MG63 (cell line): ENCODE measurements at regions not wholly inside any gene's neighbourhood (a gene's known extent, or its start where the extent isn't known, plus 50 kb on each side); places are given as distances from the start of the nearest gene placed in this dataset.

Source experiments
- DNase-seq: peaks from one replicate; pipeline ENCODE4 v3.0.0-alpha.2; 2020
- H3K27me3 ChIP-seq: fragments of 250-450 bp; sonication (Bioruptor Pico); 2 replicates; pipeline ENCODE4 v1.5.1; 2020; ENCODE audit warnings: mild to moderate bottlenecking, moderate library complexity
- H3K36me3 ChIP-seq: fragments of 250-450 bp; sonication (Bioruptor Pico); 2 replicates; pipeline ENCODE4 v1.5.1; 2020; ENCODE audit warnings: mild to moderate bottlenecking, moderate library complexity
- H3K4me3 ChIP-seq: fragments of 250-450 bp; sonication (Bioruptor Pico); 2 replicates; pipeline ENCODE4 v1.5.1; 2020; ENCODE audit warnings: mild to moderate bottlenecking, moderate library complexity
- H3K9me3 ChIP-seq: fragments of 250-450 bp; sonication (Bioruptor Pico); 2 replicates; pipeline ENCODE4 v1.5.1; 2020; ENCODE audit warnings: mild to moderate bottlenecking, moderate library complexity

DNA sequence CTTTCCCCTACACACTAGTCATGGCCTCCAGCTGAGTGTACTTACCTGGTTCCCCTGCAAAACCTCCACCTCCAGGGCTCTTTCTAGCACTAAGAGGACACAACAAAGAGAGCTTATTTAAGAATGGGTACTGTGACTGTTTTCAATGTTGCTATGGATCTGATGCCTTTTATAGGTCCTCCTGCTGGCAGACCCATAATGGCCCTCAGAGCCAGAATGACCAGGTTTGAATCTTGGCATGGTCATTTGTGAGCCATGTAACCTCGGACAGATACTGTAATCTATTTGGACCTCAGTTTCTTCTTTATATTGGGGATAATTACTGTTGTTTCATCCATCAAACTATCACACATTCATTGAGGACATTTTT is 137.6 kb upstream of the USP24 start:
- no peaks in the 10 kb centered on the region for H3K9me3 ChIP-seq
- H3K4me3 ChIP-seq: no peak overlapping the region
- no peak for DNase-seq
- no peaks in the 10 kb centered on the region for H3K36me3 ChIP-seq
- no peaks in the 10 kb centered on the region for H3K27me3 ChIP-seq

GRCh38 chr1:55352080-55352810 is 137.1 kb upstream of the USP24 start:
- Histone ChIP-seq H3K27me3 (no peaks in the 10 kb centered on the region), H3K4me3 (no peak overlapping the region), H3K9me3 (no peaks in the 10 kb centered on the region), H3K36me3 (no peaks in the 10 kb centered on the region)
- no peak for DNase-seq

DNA sequence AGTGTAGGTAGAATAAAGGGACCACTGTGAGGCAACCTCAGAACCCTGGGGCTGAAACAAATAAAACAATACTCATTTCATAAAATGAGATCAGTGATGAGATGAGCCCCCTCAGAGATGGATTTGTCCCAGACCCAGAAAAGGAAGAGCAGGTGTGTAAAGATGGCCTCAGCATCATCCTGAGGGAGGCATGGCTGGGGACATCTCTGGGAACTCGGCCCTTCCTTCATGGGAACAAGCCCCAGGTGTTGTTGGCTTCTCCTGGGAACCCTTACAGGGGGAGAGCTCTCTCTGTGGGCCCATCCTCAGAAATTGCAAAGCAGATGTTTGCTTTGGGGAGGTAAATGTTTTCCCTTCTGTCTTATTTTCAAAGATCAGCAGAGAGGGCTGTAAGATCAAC is 133.2 kb upstream of the USP24 start:
- no peaks in the 10 kb centered on the region for H3K36me3 ChIP-seq

DNA sequence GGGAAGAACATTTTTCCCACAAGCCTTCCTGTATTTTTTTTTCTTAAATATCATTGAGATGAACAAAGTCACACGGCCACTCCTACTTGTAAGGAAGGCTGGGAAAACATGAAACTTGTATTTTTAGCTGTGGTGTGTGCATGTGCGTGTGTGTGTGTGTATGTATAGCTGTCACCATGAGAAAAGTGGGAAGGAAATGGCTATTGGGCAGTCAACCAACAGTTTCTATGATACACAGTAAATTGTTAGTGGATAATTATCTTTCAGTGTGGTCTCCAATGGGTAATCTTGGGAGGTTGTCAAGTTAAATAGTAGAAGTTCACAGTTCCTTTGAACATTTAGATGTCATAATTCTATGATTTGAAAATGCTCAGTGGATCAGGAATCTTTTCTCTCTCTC is 132.7 kb upstream of the USP24 start:
- H3K36me3 ChIP-seq: no peaks in the 10 kb centered on the region
- no peak for DNase-seq
- no peaks in the 10 kb centered on the region for H3K9me3 ChIP-seq
- H3K4me3 ChIP-seq: no peak overlapping the region
- H3K27me3 ChIP-seq: no peaks in the 10 kb centered on the region

More for the DNA sequence above, 133.2 kb upstream of the USP24 start:
- Histone ChIP-seq H3K27me3 (no peaks in the 10 kb centered on the region), H3K4me3 (no peak overlapping the region), H3K9me3 (no peaks in the 10 kb centered on the region)
- DNase-seq: no peak

GRCh38 chr1:55347041-55347440 is 131.9 kb upstream of the USP24 start:
- Histone ChIP-seq H3K27me3 (no peaks in the 10 kb centered on the region), H3K9me3 (no peaks in the 10 kb centered on the region), H3K36me3 (no peaks in the 10 kb centered on the region), H3K4me3 (no peak overlapping the region)
- no peak for DNase-seq

DNA sequence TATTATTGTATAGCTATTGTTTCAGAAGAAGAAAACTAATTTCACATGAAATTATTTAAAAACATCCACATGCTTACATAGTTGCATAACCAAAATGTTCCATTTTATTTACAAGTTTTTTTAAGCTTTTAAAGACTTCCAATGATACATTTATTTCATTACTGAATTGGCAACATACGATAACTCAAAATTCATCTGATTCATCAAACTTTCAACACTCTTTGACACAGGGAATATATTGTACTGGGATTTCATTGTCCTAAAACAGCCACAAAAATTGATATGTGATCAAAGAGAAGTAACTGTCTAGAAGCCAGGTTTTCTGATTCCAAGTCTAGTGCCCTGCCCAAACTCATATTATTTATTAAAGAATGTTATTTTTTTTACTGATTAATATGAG is 131.4 kb upstream of the USP24 start:
- Histone ChIP-seq H3K27me3 (no peaks in the 10 kb centered on the region), H3K9me3 (no peaks in the 10 kb centered on the region), H3K36me3 (no peaks in the 10 kb centered on the region), H3K4me3 (no peak overlapping the region)
- no peak for DNase-seq

GRCh38 chr1:55339681-55340080 is 124.5 kb upstream of the USP24 start:
- no peaks in the 10 kb centered on the region for H3K27me3 ChIP-seq

DNA sequence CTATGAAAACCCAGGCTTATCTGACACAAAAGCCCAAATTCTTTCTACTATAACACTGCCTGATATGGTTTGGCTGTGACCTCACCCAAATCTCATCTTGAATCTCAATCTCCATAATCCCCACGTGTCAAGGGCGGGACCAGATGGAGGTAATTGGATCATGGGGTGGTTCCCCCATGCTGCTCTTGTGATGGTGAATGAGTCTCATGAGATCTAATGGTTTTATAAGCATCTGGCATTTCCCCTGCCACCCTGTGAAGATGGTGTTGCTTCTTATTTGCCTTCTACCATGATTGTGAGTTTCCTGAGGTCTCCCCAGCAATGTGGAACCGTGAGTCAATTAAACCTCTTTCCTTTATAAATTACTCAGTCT is 123.3 kb upstream of the USP24 start:
- no peak for DNase-seq
- no peaks in the 10 kb centered on the region for H3K27me3 ChIP-seq
- peaks cover 8% of the 10 kb centered on the region for H3K9me3 ChIP-seq
- no peaks in the 10 kb centered on the region for H3K36me3 ChIP-seq
- H3K4me3 ChIP-seq: no peak overlapping the region

More at GRCh38 chr1:55339681-55340080, 124.5 kb upstream of the USP24 start:
- no peaks in the 10 kb centered on the region for H3K36me3 ChIP-seq
- peaks cover 8% of the 10 kb centered on the region for H3K9me3 ChIP-seq
- no peak for DNase-seq
- H3K4me3 ChIP-seq: no peak overlapping the region

- no peak for DNase-seq
- peaks cover 8% of the 10 kb centered on the region for H3K9me3 ChIP-seq
- no peak overlapping the region for H3K4me3 ChIP-seq
- no peaks in the 10 kb centered on the region for H3K27me3 ChIP-seq
- no peaks in the 10 kb centered on the region for H3K36me3 ChIP-seq
Observed at GRCh38 chr1:55337801-55338447, 122.8 kb upstream of the USP24 start.

DNA sequence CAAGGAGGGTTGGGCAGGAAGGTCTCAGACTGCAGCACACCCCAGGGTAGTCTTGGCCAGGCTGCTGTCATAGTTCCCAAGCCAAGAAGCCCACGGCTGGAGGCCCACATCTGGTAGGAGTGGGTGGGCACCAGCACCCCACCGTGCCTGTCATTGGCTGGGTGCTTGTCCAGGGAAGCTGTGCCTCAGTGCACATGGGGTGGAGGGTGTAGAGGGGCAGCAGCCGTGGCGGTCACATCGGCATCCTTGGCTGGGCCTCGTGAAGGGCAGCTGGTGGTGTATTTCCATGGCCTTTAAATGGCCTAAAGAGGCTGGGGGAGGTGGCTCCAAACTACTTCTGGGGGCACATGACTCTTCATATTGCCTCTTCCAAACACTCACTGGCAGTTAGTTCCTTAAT is 119.6 kb upstream of the USP24 start:
- DNase-seq: no peak
- Histone ChIP-seq H3K9me3 (peaks cover 8% of the 10 kb centered on the region), H3K4me3 (no peak overlapping the region), H3K27me3 (no peaks in the 10 kb centered on the region), H3K36me3 (no peaks in the 10 kb centered on the region)

DNA sequence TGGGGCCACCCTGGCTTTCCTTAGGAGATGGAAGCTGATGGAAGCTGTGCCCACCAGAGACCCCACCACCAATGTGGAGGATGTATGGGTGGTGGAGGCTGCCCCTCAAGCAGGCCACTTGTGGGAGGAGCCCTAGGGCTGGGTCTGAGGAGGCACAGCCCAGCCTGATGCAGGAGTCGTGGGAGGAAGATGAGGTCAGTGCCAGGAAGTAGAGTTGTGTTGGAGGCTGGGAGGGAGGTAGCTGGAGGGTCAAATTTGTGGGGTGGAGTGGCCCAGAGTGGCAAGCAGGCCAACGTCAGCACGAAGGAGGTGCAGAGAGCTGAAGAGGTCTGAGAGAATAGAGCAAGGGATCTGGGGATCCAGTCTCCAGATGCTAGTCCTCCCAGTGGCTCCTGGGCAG is 119.0 kb upstream of the USP24 start:
- no peaks in the 10 kb centered on the region for H3K27me3 ChIP-seq
- DNase-seq: no peak
- no peak overlapping the region for H3K4me3 ChIP-seq
- H3K9me3 ChIP-seq: peaks cover 8% of the 10 kb centered on the region
- H3K36me3 ChIP-seq: no peaks in the 10 kb centered on the region

- Histone ChIP-seq H3K4me3 (no peak overlapping the region), H3K9me3 (peaks cover 3% of the 10 kb centered on the region; the same call in 1 of the 2 replicates)
- no peak for DNase-seq
Observed at GRCh38 chr1:55333461-55333860, 118.3 kb upstream of the USP24 start.

DNA sequence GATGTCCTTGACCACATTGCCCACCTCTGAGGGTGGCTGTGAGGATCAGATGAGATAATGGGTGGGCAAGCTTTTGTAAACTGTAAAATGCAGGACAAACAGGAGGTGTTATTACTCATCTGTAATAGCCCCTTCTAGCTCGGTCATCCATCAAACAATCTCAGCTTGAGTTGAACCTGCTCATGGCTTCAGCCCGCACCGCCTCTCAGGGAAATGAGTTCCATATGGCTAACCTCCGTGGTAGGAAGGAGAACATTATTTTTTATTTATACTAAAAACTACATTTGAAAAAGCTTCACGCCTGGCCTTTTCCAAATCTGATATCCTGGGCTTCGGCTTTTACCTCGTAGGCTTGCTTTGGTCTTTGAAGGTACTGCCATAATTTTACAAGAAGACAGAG is 116.2 kb upstream of the USP24 start:
- H3K36me3 ChIP-seq: no peaks in the 10 kb centered on the region
- H3K4me3 ChIP-seq: no peak overlapping the region
- no peaks in the 10 kb centered on the region for H3K27me3 ChIP-seq
- no peaks in the 10 kb centered on the region for H3K9me3 ChIP-seq
- DNase-seq: no peak

More at GRCh38 chr1:55333461-55333860, 118.3 kb upstream of the USP24 start:
- Histone ChIP-seq H3K27me3 (no peaks in the 10 kb centered on the region), H3K36me3 (no peaks in the 10 kb centered on the region)

DNA sequence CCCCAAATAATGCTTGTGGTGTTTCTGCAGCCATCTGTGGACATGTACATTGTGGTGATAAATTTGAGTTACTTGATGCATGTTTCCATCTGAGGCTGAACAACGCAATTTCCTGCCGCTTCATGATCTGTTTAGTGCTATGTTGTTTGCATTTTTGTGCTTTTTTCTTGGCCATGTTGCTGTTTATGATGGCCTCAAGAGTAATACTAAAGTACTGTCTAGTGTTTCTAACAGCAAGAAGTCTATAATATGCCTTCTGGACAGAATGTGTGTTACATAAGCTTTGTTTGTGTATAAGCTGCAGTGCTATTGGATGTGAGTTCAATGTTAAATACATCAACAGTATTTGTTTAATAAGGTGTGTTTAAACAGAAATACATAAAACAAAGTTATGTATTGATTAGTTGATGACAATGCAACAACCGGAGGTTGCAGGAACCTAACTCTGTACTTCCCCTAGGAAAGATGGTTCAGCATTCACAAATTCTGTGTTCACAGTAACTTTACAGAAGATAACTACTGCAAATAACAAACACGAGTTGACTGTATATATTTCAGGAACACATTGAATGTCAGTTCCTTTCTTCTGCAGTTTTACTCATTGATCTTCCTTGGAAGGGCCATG is 114.8 kb upstream of the USP24 start:
- H3K36me3 ChIP-seq: no peaks in the 10 kb centered on the region
- DNase-seq: no peak

GRCh38 chr1:55329091-55329490 is 113.9 kb upstream of the USP24 start:
- no peak overlapping the region for H3K4me3 ChIP-seq
- H3K27me3 ChIP-seq: no peaks in the 10 kb centered on the region
- no peaks in the 10 kb centered on the region for H3K36me3 ChIP-seq
- no peaks in the 10 kb centered on the region for H3K9me3 ChIP-seq
- DNase-seq: no peak

More for the DNA sequence above, 114.8 kb upstream of the USP24 start:
- Histone ChIP-seq H3K4me3 (no peak overlapping the region), H3K9me3 (no peaks in the 10 kb centered on the region), H3K27me3 (no peaks in the 10 kb centered on the region)

DNA sequence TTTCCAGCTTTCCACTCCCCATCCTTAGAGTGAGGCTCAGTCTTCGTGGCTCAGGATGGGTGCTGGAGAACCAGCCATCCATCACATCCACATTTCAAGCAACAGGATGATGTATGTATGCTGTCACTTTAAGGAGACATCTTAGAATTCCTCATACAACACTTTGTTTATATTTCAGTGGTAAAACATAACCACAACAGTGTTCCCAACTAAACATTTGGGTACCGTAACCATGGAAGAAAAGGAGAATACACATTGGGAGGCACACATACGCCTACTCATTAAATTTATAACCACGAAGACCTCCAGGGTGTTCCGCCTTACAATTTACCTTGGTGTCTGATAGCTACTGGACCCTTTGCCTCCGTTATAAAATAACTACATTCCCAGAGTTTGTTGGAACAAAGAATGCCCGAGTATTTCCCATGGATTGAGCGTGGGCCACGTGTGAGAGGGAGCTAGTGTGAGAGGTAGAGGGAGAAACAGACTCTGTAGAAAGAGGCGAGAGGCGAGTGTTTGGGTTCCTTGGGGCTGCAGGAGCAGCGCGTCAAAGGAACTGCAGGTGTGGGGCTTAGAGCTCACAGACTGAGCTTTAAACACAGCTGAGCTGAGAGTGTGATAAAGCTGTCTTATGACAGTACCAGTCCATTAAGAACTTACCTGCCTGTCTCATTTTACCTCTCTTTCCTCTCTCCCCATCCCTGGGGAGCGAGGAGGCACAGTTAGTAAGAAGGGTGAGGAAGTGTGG is 111.5 kb upstream of the USP24 start:
- Histone ChIP-seq H3K27me3 (no peaks in the 10 kb centered on the region), H3K9me3 (no peaks in the 10 kb centered on the region), H3K36me3 (no peaks in the 10 kb centered on the region), H3K4me3 (no peak overlapping the region)
- DNase-seq: no peak

DNA sequence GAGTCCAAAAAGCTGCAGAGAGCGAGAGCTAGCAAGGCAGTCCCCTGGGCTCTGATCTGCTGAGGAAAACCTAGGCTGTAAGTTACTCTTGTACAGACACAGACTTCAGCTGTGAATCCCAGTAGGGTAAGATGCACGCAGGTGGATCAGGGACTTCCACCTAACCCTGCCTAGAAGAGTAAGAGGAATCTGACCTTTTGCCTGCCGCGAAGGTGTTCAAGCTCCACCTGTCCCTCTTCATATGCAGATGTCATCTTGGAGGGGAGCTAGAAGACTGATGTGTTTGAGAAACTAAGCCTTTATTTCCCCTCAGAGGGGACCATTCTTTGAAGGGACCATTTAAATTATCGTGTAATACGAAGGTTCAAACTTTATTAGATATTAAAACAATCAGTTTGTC is 108.6 kb upstream of the USP24 start:
- Histone ChIP-seq H3K9me3 (no peaks in the 10 kb centered on the region), H3K27me3 (no peaks in the 10 kb centered on the region), H3K36me3 (no peaks in the 10 kb centered on the region), H3K4me3 (no peak overlapping the region)
- no peak for DNase-seq
